IMR-90 (cell line): ENCODE measurements at regions not wholly inside any gene's neighbourhood (a gene's known extent, or its start where the extent isn't known, plus 50 kb on each side); places are given as distances from the start of the nearest gene placed in this dataset.

Experiments
- ATAC-seq: fragments of 200-7000 bp; cut with Tn5 transposase; 2 replicates; pipeline ENCODE4 v1.9.1; 2020; ENCODE audit warnings: low read depth, mild to moderate bottlenecking, moderate library complexity
- BruUV-seq: library from RNA; stranded (reverse); fragments of 400-500 nt; replicated peaks from 2 replicates; lab custom pipeline; 2021; lab: Mats Ljungman, UMichigan
- CTCF ChIA-PET: fragments of 300-600 bp; formaldehyde crosslinking; extraction: SDS; loops from one replicate; lab custom pipeline; 2021; ENCODE audit warnings: antibody characterized with exemption; lab: Yijun Ruan, JAX
- POLR2A ChIA-PET: fragments of 300-600 bp; sonication (Branson Sonifier 250); formaldehyde crosslinking; loops from one replicate; lab custom pipeline; 2022; ENCODE audit warnings: antibody characterized with exemption; ENCODE audit not compliant: unreplicated experiment; lab: Charles Lee
- DNase-seq: peaks from one replicate; pipeline ENCODE4 v3.0.0; 2013
- H2AFZ ChIP-seq: replicated peaks from 2 replicates; pipeline ENCODE3; 2013; ENCODE audit warnings: low read length, mild to moderate bottlenecking; ENCODE audit not compliant: poor library complexity
- H2AK5ac ChIP-seq: 2 replicates; pipeline ENCODE4 v1.6.1; 2013; ENCODE audit warnings: low read depth, low read length, inconsistent platforms
- H2AK9ac ChIP-seq: replicated peaks from 2 replicates; pipeline ENCODE3; 2013; ENCODE audit warnings: mild to moderate bottlenecking, low read depth, low read length, moderate library complexity; ENCODE audit not compliant: poor library complexity
- H2BK120ac ChIP-seq: 2 replicates; pipeline ENCODE4 v1.6.1; 2013; ENCODE audit warnings: low read depth, low read length, inconsistent platforms
- H2BK15ac ChIP-seq: 3 replicates; pipeline ENCODE4 v1.6.1; 2013; ENCODE audit warnings: low read depth, low read length, inconsistent platforms
- H2BK20ac ChIP-seq: 2 replicates; pipeline ENCODE4 v1.6.1; 2013; ENCODE audit warnings: low read depth, mild to moderate bottlenecking, inconsistent platforms, low read length, moderate library complexity
- H2BK5ac ChIP-seq: 2 replicates; pipeline ENCODE4 v1.6.1; 2013; ENCODE audit warnings: mild to moderate bottlenecking, low read depth, low read length, inconsistent platforms; ENCODE audit not compliant: poor library complexity, severe bottlenecking
- H3K14ac ChIP-seq: replicated peaks from 2 replicates; pipeline ENCODE4 v1.6.1; 2013; ENCODE audit warnings: low read depth, low read length, inconsistent platforms
- H3K18ac ChIP-seq: 2 replicates; pipeline ENCODE4 v1.6.1; 2013; ENCODE audit warnings: low read depth, low read length, control low read depth
- H3K23ac ChIP-seq: 2 replicates; pipeline ENCODE4 v1.6.1; 2013; ENCODE audit warnings: low read depth, low read length, inconsistent platforms
- H3K27ac ChIP-seq: 2 replicates; pipeline ENCODE4 v1.5.1; 2013; ENCODE audit warnings: mild to moderate bottlenecking, control low read depth, low read length; ENCODE audit not compliant: insufficient read depth
- H3K27me3 ChIP-seq: 2 replicates; pipeline ENCODE4 v1.6.1; 2013; ENCODE audit warnings: low read length; ENCODE audit not compliant: control insufficient read depth, insufficient read depth
- H3K36me3 ChIP-seq: 2 replicates; pipeline ENCODE4 v1.6.1; 2013; ENCODE audit warnings: low read length, mixed read lengths; ENCODE audit not compliant: control insufficient read depth, insufficient read depth
- H3K4ac ChIP-seq: 2 replicates; pipeline ENCODE4 v1.6.1; 2013; ENCODE audit warnings: low read depth, low read length, inconsistent platforms
- H3K4me1 ChIP-seq: 2 replicates; pipeline ENCODE4 v1.6.1; 2013; ENCODE audit warnings: low read length, mixed read lengths; ENCODE audit not compliant: control insufficient read depth, insufficient read depth
- H3K4me2 ChIP-seq: 2 replicates; pipeline ENCODE4 v1.6.1; 2013; ENCODE audit warnings: low read depth, mild to moderate bottlenecking, control low read depth, low read length, moderate library complexity
- H3K4me3 ChIP-seq: 2 replicates; pipeline ENCODE4 v1.5.1; 2013; ENCODE audit warnings: low read depth, mild to moderate bottlenecking, control low read depth, low read length, moderate library complexity; ENCODE audit not compliant: insufficient read depth
- H3K56ac ChIP-seq: 2 replicates; pipeline ENCODE4 v1.6.1; 2013; ENCODE audit warnings: low read length, inconsistent platforms; ENCODE audit not compliant: insufficient read depth; ENCODE audit errors: extremely low read depth
- H3K79me1 ChIP-seq, 2 experiments: 2 replicates each; pipeline ENCODE4 v1.6.1; 2013; ENCODE audit warnings: low read length in 2 of 2, inconsistent platforms in 1 of 2, low read depth in 1 of 2
- H3K9ac ChIP-seq: 2 replicates; pipeline ENCODE4 v1.6.1; 2013; ENCODE audit warnings: low read depth, low read length, control low read depth
- H3K9me1 ChIP-seq: 2 replicates; pipeline ENCODE4 v1.6.1; 2013; ENCODE audit warnings: low read length, inconsistent platforms; ENCODE audit not compliant: insufficient read depth
- H3K9me3 ChIP-seq: 2 replicates; pipeline ENCODE4 v1.6.1; 2013; ENCODE audit warnings: low read length; ENCODE audit not compliant: control insufficient read depth, insufficient read depth
- H4K20me1 ChIP-seq: 2 replicates; pipeline ENCODE4 v1.6.1; 2013; ENCODE audit warnings: low read length, inconsistent platforms; ENCODE audit not compliant: insufficient read depth
- H4K5ac ChIP-seq: 2 replicates; pipeline ENCODE4 v1.6.1; 2013; ENCODE audit warnings: mild to moderate bottlenecking, low read depth, low read length, control low read depth
- H4K8ac ChIP-seq, 2 experiments: 2 replicates each; pipeline ENCODE4 v1.6.1; 2013; ENCODE audit warnings: low read depth in 2 of 2, low read length in 2 of 2, control low read depth in 1 of 2, inconsistent platforms in 1 of 2
- H4K91ac ChIP-seq: 2 replicates; pipeline ENCODE4 v1.6.1; 2013; ENCODE audit warnings: low read depth, low read length, inconsistent platforms; ENCODE audit not compliant: insufficient read depth
- MXI1 ChIP-seq: IDR thresholded peaks from 2 replicates; pipeline ENCODE4 v1.6.1; 2012; ENCODE audit warnings: low read depth, mild to moderate bottlenecking, low read length, moderate library complexity, borderline replicate concordance
- SMC3 ChIP-seq: fragments of 150-350 bp; IDR thresholded peaks from 2 replicates; pipeline ENCODE4 v1.6.1; 2016; ENCODE audit warnings: low read depth, mild to moderate bottlenecking, antibody characterized with exemption, low read length, moderate library complexity
- WGBS, 2 experiments: methylation state at CpG; one replicate each; pipeline versions ENCODE4 v1.1.5 to v1.1.7; 2013; ENCODE audit warnings: missing lambda C conversion rate in 2 of 2; ENCODE audit not compliant: insufficient read length in 1 of 2; ENCODE audit errors: extremely low coverage in 2 of 2; 5-methylcytosine and 5-hydroxymethylcytosine counted together
- dilution Hi-C: fragments of 300-500 bp; cut with HindIII; formaldehyde crosslinking; loops from one replicate; pipeline ENCODE4 v1.14.3; 2018; ENCODE audit warnings: low sequenced_read_pairs; ENCODE audit not compliant: unreplicated experiment
- in situ Hi-C: fragments of 300-500 bp; cut with MboI; formaldehyde crosslinking; loops from 3 replicates; pipeline ENCODE4 v1.14.3; 2019; ENCODE audit warnings: low sequenced_read_pairs, inconsistent platforms, mixed read lengths
- intact Hi-C: fragments of 100-400 bp; cut with micrococcal nuclease; formaldehyde crosslinking; loops from 2 replicates; pipeline ENCODE4 v1.10.0; 2022

- Histone ChIP-seq H4K20me1 (no peaks in the 10 kb centered on the region), H3K14ac (no peak overlapping the region), H3K27me3 (no peaks in the 10 kb centered on the region), H3K4me3 (no peak overlapping the region), H3K4me2 (no peak overlapping the region), H4K5ac (no peak overlapping the region), H3K9me3 (no peaks in the 10 kb centered on the region), H2AK9ac (no peak overlapping the region), H4K91ac (no peak overlapping the region), H3K23ac (no peak overlapping the region), H2AFZ (no peak overlapping the region), H4K8ac (no peak overlapping the region), H3K27ac (no peak overlapping the region), H2AK5ac (no peak overlapping the region), H3K9ac (no peak overlapping the region), H3K9me1 (no peaks in the 10 kb centered on the region), H3K56ac (no peak overlapping the region), H2BK15ac (no peak overlapping the region), H3K79me1 (no peaks in the 10 kb centered on the region), H2BK120ac (no peak overlapping the region), H3K4me1 (no peaks in the 10 kb centered on the region), H3K36me3 (no peaks in the 10 kb centered on the region), H3K4ac (no peak overlapping the region), H2BK5ac (no peak overlapping the region), H2BK20ac (no peak overlapping the region), H3K18ac (no peak overlapping the region)
- in situ Hi-C loops, result no loop called here
- no peak for TF ChIP-seq SMC3
- no peak for TF ChIP-seq MXI1
- dilution Hi-C loops, result no loop called here
- no CpG with 5 or more reads among the region's 1 CpG for WGBS, 2 experiments
- no TSS peak for BruUV-seq
- ATAC-seq (no peak), DNase-seq (no peak)
- intact Hi-C loops, result no loop called here
- CTCF ChIA-PET, result no interaction called here
- POLR2A ChIA-PET, result no interaction called here
Measured at GRCh38 chr2:136195226-136195625, 77.3 kb upstream of the CXCR4 start.
